Raji (cell line): ENCODE measurements at regions not wholly inside any gene's neighbourhood (a gene's known extent, or its start where the extent isn't known, plus 50 kb on each side); places are given as distances from the start of the nearest gene placed in this dataset.

Source experiments
- POLR2A ChIP-seq: IDR thresholded peaks from 2 replicates; pipeline ENCODE4 v1.6.1; 2011; ENCODE audit warnings: low read depth, low read length, control low read depth; ENCODE audit not compliant: insufficient read depth

GRCh38 chr6:26739811-26740210 lies 80.3 kb upstream of the ZNF322 start:
- TF ChIP-seq POLR2A: no peak

GRCh38 chr6:26743157-26743821 lies 83.7 kb upstream of the ZNF322 start:
- TF ChIP-seq POLR2A: no peak

GRCh38 chr6:26743941-26744699 lies 84.6 kb upstream of the ZNF322 start:
- TF ChIP-seq POLR2A: no peak

- no peak for TF ChIP-seq POLR2A
These were observed 94.7 kb upstream of the ZNF322 start for GRCh38 chr6:26754212-26754611.

GRCh38 chr6:26956078-26956600 lies 291.4 kb upstream of the PRSS16 start:
- TF ChIP-seq POLR2A: peak; percentile 69

GRCh38 chr6:26956601-26957184 lies 290.8 kb upstream of the PRSS16 start:
- TF ChIP-seq POLR2A: peak; percentile 27; the same call in 1 of the 2 replicates

- no peak for TF ChIP-seq POLR2A
These were observed 245.1 kb upstream of the PRSS16 start for GRCh38 chr6:27002447-27002846.

- no peak for TF ChIP-seq POLR2A
These were observed 240.5 kb upstream of the PRSS16 start for GRCh38 chr6:27007020-27007419.

GRCh38 chr6:27016689-27017088 lies 230.8 kb upstream of the PRSS16 start:
- no peak for TF ChIP-seq POLR2A

GRCh38 chr6:27019651-27020552 lies 227.6 kb upstream of the PRSS16 start:
- TF ChIP-seq POLR2A: no peak

GRCh38 chr6:27020553-27020880 lies 227.0 kb upstream of the PRSS16 start:
- no peak for TF ChIP-seq POLR2A

- no peak for TF ChIP-seq POLR2A
These were observed 223.8 kb upstream of the PRSS16 start for GRCh38 chr6:27023664-27024063.

- TF ChIP-seq POLR2A: no peak
These were observed 222.2 kb upstream of the PRSS16 start for GRCh38 chr6:27025351-27025750.

GRCh38 chr6:27026361-27026760 lies 221.1 kb upstream of the PRSS16 start:
- no peak for TF ChIP-seq POLR2A

- TF ChIP-seq POLR2A: no peak
These were observed 216.2 kb upstream of the PRSS16 start for GRCh38 chr6:27031302-27031701.
